Spleen (tissue), 11 donors: ENCODE measurements at regions not wholly inside any gene's neighbourhood (a gene's known extent, or its start where the extent isn't known, plus 50 kb on each side); places are given as distances from the start of the nearest gene placed in this dataset.

Source experiments
- DNase-seq: peaks from one replicate; pipeline ENCODE4 v3.0.0-alpha.2; 2020
- H3K27ac ChIP-seq, 8 donors: fragments of 200-600 bp; sonication (generic) in 7 of 8; 1 replicate in 4 of 8; 2 replicates in 4 of 8; pipeline versions ENCODE4 v1.5.0 to v1.8.0; 2016 to 2021; ENCODE audit warnings: inconsistent platforms in 4 of 8, mild to moderate bottlenecking in 4 of 8, moderate library complexity in 1 of 8
- H3K27me3 ChIP-seq, 7 donors: fragments of 200-600 bp; sonication (generic) in 6 of 7; replicated peaks in 1 of 7; 1 replicate in 4 of 7; 2 replicates in 3 of 7; pipeline versions ENCODE4 v1.5.0 to v1.8.0; 2016 to 2021; ENCODE audit warnings: inconsistent platforms in 3 of 7, mild to moderate bottlenecking in 1 of 7
- H3K36me3 ChIP-seq, 6 donors: fragments of 200-600 bp; sonication (generic) in 5 of 6; 1 replicate in 4 of 6; 2 replicates in 2 of 6; pipeline versions ENCODE4 v1.5.0 to v1.8.0; 2016 to 2021; ENCODE audit warnings: inconsistent platforms in 2 of 6
- H3K4me1 ChIP-seq, 6 donors: fragments of 200-600 bp; sonication (generic) in 5 of 6; 1 replicate in 3 of 6; 2 replicates in 3 of 6; pipeline versions ENCODE4 v1.5.0 to v1.8.0; 2016 to 2021; ENCODE audit warnings: inconsistent platforms in 3 of 6
- H3K4me3 ChIP-seq, 8 donors: fragments of 200-600 bp; sonication (generic) in 7 of 8; 1 replicate in 4 of 8; 2 replicates in 4 of 8; pipeline versions ENCODE4 v1.5.0 to v1.8.0; 2016 to 2021; ENCODE audit warnings: inconsistent platforms in 4 of 8, mild to moderate bottlenecking in 4 of 8, moderate library complexity in 2 of 8
- H3K9me3 ChIP-seq, 8 donors: fragments of 200-600 bp; sonication (generic) in 7 of 8; 1 replicate in 4 of 8; 2 replicates in 4 of 8; pipeline versions ENCODE4 v1.5.0 to v1.8.0; 2016 to 2021; ENCODE audit warnings: inconsistent platforms in 4 of 8
- CTCF ChIP-seq, 11 experiments: fragments of 200-600 bp in 7 of 11; fragments of 450-650 bp in 4 of 11; sonication (generic) in 4 of 11; IDR thresholded peaks in 8 of 11; conservative IDR thresholded peaks in 3 of 11; 1 replicate in 7 of 11; 2 replicates in 4 of 11; pipeline versions ENCODE4 v1.4.0 to v1.8.0; 2016 to 2021; ENCODE audit warnings: antibody characterized with exemption in 11 of 11, inconsistent platforms in 4 of 11, mild to moderate bottlenecking in 1 of 11
- POLR2A ChIP-seq, 3 donors: fragments of 450-650 bp; IDR thresholded peaks; one replicate each; pipeline ENCODE4 v1.5.1; 2017; ENCODE audit warnings: antibody characterized with exemption in 3 of 3, mild to moderate bottlenecking in 1 of 3
- POLR2AphosphoS5 ChIP-seq, 3 donors: sonication (generic); formaldehyde crosslinking; IDR thresholded peaks; one replicate each; pipeline ENCODE4 v1.5.1; 2017; ENCODE audit warnings: antibody characterized with exemption in 3 of 3
- WGBS, 5 donors: extraction: QIAGEN DNeasy Blood & Tissue Kit in 3 of 5; methylation state at CpG; one replicate each; pipeline versions ENCODE4 v1.1.5 to v1.1.7; 2013 to 2018; 5-methylcytosine and 5-hydroxymethylcytosine counted together
- intact Hi-C: fragments of 100-400 bp; cut with DNase I; formaldehyde crosslinking; loops from one replicate; pipeline ENCODE4 v1.15.0; 2023; ENCODE audit warnings: low total_unique reads
- donor health status: healthy with polysubstance abuse.
- donor health status: DM: no; HTN: no; CAD: no; lungs with moderate emphysema.
- donor health status: DM: no; HTN: no; CAD: no.
- donor health status: Bipolar disorder and iron deficiency.
- donor health status: healthy.
- donor health status: DM: no; HTN: no; CAD: no.
- donor health status: DM: yes; HTN: yes; CAD: no.

- Histone ChIP-seq H3K36me3 (no peaks in the 10 kb centered on the region), H3K9me3 (no peaks in the 10 kb centered on the region), H3K27me3 (no peaks in the 10 kb centered on the region), H3K4me3 (no peak overlapping the region), H3K27ac (no peak overlapping the region), H3K4me1 (peaks cover 0 to 3% (median 0%) of the 10 kb centered on the region in 6 donors)
- no peak for DNase-seq
- intact Hi-C loops: no loop called here
- 88 to 98% (median 93%) methylated on average over 3 of the region's 3 CpGs for WGBS, 5 donors
- TF ChIP-seq CTCF (IDR thresholded peaks at IDR 0.05 in 8 of 11, conservative IDR thresholded peaks at IDR 0.05 in 3 of 11) (no peak), POLR2AphosphoS5 (IDR thresholded peaks at IDR 0.05) (no peak), POLR2A (IDR thresholded peaks at IDR 0.05) (no peak)
These were observed 50.9 kb upstream of the CFAP161 start for GRCh38 chr15:81083201-81083600.
